NCI-H2227 (cell line): ENCODE measurements at regions not wholly inside any gene's neighbourhood (a gene's known extent, or its start where the extent isn't known, plus 50 kb on each side); places are given as distances from the start of the nearest gene placed in this dataset.

Experiments used
- DNase-seq: peaks from one replicate; lab custom pipeline; 2025; ENCODE audit not compliant: unreplicated experiment; lab: John Stamatoyannopoulos, UW

- no peak for DNase-seq
Observed at GRCh38 chr5:6806668-6807067, 93.4 kb downstream of the TENT4A start.

DNA sequence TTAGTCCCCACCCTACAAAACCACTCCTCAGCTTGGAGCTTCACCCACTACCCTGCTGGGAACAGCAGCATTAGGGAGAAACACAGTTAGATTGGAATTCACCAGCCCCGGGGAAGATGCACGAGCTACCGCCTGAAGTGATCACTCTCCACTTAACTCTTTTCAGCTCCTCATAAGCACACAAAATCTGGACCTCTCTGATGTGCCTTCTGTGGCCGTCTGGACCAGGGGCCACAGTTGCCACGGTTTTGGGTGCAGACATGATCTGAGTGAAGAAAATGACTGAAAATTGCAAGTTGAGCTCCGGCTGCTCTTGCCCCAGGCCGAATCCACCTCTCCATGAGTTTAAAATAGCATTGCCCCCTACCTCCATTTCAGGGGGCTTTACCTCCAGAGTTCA is 95.2 kb downstream of the TENT4A start:
- DNase-seq: no peak

DNA sequence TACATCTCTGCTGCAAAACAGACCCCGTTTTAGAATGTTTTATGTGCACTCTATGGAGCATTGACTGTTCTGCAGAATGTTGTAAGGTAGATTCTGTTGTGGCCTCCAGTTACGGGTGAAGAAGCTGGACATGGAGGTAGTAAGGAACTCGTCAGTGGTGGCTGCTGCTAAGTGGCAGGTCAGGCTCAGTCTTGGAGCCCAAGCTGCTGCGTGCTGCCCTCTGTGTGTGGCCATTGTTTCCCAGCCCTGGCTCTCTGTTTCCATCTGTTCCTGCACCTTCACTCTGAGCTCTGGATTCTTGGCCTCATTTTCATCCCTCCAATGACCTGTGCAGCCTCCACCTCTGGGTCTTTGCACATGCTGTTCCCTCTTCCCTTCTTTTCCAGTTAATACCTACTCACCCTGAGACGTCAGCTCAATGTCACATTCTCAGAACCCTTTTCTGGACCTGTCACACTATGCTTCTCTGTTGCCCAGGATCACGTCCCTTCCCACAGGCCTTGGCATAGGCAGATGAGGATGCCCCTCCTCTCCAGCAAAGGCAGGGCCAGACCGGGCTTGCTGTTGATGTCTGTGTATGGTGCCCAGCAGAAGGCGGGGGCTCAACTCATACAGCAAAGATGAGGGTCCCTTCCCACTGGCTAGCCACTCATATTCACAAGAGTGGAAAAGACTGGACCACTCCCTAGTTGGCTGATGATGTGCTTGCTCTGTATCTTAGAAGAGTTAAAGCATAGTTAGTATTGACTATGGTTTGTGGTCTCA is 97.6 kb downstream of the TENT4A start:
- DNase-seq: no peak

- no peak for DNase-seq
Observed at GRCh38 chr5:6812091-6812490, 98.9 kb downstream of the TENT4A start.

- no peak for DNase-seq
Observed at GRCh38 chr5:6812800-6813731, 99.8 kb downstream of the TENT4A start.

DNA sequence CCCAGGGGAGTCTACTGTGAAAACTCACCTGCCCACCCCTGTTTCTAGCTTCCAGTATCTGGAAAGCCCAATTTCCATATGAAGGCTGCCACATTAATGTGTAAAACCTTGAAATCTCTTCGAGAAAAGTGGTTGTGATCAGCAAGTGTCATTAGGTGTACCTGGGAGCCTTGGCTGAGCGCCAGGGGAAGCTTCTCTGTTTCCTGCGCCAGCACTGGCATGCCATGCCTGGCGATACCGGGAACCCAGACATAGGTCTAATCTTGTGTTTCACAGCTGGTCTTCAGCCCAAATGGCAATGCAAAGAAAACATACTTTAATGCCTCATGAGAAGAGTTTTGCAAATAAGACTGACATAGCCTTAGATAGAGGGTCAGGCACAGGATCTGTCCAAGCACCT is 101.6 kb downstream of the TENT4A start:
- no peak for DNase-seq

- DNase-seq: no peak
Observed at GRCh38 chr5:6818594-6819511, 105.6 kb downstream of the TENT4A start.

GRCh38 chr5:6819521-6819920 is 106.3 kb downstream of the TENT4A start:
- no peak for DNase-seq

GRCh38 chr5:6820851-6821479 is 107.7 kb downstream of the TENT4A start:
- DNase-seq: peak; percentile 33

DNA sequence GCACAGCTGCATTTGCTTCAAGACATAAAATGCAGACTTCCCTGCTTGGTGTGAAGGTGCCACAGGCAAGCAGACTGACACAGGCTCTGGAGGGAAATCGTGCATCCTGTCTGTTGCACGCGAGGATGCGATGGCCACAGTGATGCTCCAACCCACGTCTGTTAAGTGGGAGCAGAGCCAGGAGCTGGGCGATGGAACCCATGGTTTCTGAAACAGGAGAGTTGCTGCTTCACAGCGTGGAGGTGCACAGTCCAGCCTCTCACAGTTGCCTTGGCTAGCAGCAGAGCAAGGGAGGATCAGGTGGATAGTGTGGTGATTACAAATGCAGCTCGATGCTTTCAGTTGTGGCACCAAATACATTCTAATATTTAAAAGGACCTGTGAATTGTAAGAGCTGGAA is 108.8 kb downstream of the TENT4A start:
- DNase-seq: no peak

- no peak for DNase-seq
Observed at GRCh38 chr5:6822556-6823343, 109.5 kb downstream of the TENT4A start.

DNA sequence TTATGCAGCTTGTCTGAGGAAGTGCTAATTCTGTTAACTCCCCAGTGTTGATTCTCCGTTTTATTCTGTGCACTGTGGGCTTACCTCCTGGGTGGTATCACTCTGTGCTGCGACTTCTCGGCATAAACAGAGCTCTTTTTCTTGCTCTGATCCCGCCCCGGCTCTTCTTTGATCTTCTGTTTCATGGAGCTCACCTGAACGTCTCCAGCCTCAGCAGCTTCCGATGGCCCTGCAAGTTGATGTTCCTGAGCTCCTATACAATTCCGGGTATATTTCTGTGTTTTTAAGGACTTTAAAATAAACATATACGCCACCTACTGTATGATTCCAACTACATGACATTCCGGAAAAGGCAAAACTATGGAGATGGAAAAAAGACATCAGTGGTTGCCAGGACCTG is 110.8 kb downstream of the TENT4A start:
- no peak for DNase-seq

- no peak for DNase-seq
Observed at GRCh38 chr5:6825678-6826244, 112.5 kb downstream of the TENT4A start.

GRCh38 chr5:6826756-6827155 is 113.5 kb downstream of the TENT4A start:
- DNase-seq: no peak

DNA sequence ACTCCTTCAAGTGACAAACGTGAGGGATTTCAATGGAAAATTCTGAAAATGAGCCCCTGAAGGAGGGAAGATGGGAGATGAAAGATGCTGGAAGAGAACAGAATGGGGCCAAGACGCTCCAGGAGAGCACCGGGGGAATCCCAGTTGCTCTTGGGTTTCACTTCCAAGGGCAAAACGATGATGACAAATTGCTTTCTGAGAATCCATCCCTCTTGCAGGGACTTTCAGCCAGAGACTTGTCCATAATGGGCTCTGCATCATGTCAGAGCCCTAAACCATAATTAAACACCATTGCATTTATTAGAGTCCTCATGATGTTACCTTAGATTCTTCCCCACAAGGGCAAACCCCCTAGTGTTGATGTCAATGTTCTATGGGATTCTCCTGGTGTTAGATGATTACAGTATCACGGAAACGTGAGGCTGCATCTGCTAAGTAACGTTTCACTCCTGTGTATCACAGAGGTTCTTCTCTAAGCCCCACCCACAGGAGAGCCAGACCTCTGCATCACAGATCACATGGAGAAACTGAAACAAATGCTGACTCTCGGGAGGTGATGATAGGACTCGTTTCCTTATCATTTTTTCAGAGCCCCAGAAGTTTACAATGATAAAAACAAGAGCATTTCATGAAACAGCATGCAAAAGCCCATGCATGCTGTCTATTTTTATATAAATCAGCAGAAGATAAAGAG is 114.4 kb downstream of the TENT4A start:
- peak; percentile 37 for DNase-seq

GRCh38 chr5:6829150-6829784 is 116.0 kb downstream of the TENT4A start:
- DNase-seq: no peak

DNA sequence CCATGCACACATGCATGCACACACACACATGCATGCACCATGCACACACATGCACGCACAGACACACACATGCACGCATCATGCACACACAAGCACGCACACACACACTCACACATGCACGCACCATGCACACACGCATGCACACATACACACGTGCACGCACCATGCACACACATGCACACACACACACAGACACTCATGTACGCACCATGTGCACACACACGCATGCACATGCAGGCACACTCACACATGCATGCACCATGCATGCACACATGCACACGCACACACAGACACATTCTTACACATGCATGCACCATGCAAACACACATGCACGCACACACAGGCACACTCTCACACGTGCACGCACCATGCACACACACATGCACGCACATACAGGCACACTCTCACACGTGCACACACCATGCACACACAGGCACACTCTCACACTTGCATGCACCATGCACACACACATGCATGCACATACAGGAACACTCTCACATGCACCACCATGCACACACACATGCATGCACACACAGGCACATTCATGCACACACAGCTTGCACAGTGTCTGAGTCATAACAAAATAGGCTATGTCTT is 117.5 kb downstream of the TENT4A start:
- DNase-seq: no peak
